Posterior vena cava (tissue), 2 donors: ENCODE measurements at regions not wholly inside any gene's neighbourhood (a gene's known extent, or its start where the extent isn't known, plus 50 kb on each side); places are given as distances from the start of the nearest gene placed in this dataset.

Source experiments
- DNase-seq: peaks from one replicate; pipeline ENCODE4 v3.0.0-alpha.2; 2020; ENCODE audit warnings: low spot score
- intact Hi-C, 2 donors: fragments of 100-400 bp; cut with DNase I; formaldehyde crosslinking; loops; one replicate each; pipeline versions ENCODE4 v1.14.1 to v1.14.2; 2022 to 2023
- donor health status: DM: yes; HTN: yes; CAD: no.
- donor health status: DM: yes; HTN: yes; CAD: no.

- no peak for DNase-seq
- intact Hi-C loops, result no loop called here
Measured at GRCh38 chr1:38269923-38270848, 223.6 kb upstream of the POU3F1 start.

- intact Hi-C loops, result no loop called here
- DNase-seq, result no peak
Measured at GRCh38 chr1:38268226-38268625, 221.6 kb upstream of the POU3F1 start.

GRCh38 chr1:38267037-38268036 lies 220.7 kb upstream of the POU3F1 start:
- intact Hi-C loops, result no loop called here
- no peak for DNase-seq

GRCh38 chr1:38266197-38266520 lies 219.6 kb upstream of the POU3F1 start:
- intact Hi-C loops, result no loop called here
- peak; percentile 23 for DNase-seq

- DNase-seq, result no peak
Measured at GRCh38 chr1:38265293-38266196, 219.0 kb upstream of the POU3F1 start.

GRCh38 chr1:38263438-38263837 lies 216.8 kb upstream of the POU3F1 start:
- peak; percentile 3 for DNase-seq
- intact Hi-C loops, result no loop called here

More at GRCh38 chr1:38265293-38266196, 219.0 kb upstream of the POU3F1 start:
- intact Hi-C loops, result no loop called here

- no peak for DNase-seq
Measured at GRCh38 chr1:38261574-38261973, 215.0 kb upstream of the POU3F1 start.

GRCh38 chr1:38258085-38258627 lies 211.6 kb upstream of the POU3F1 start:
- no peak for DNase-seq
- intact Hi-C loops, result no loop called here

More at GRCh38 chr1:38261574-38261973, 215.0 kb upstream of the POU3F1 start:
- intact Hi-C loops, result no loop called here

GRCh38 chr1:38257374-38257773 lies 210.8 kb upstream of the POU3F1 start:
- intact Hi-C loops, result no loop called here

GRCh38 chr1:38256072-38256471 lies 209.5 kb upstream of the POU3F1 start:
- no peak for DNase-seq
- intact Hi-C loops, result no loop called here

More at GRCh38 chr1:38257374-38257773, 210.8 kb upstream of the POU3F1 start:
- DNase-seq, result no peak

GRCh38 chr1:38253314-38253713 lies 206.7 kb upstream of the POU3F1 start:
- DNase-seq, result no peak
- intact Hi-C loops, result loop anchor here in 1 of 2 donors (5.0 kb wide), 1 partner anchor 749 kb away; no protein-coding TSS in a partner anchor

GRCh38 chr1:38250356-38250755 lies 203.8 kb upstream of the POU3F1 start:
- DNase-seq, result no peak
- intact Hi-C loops, result loop anchor here in 1 of 2 donors (5.0 kb wide), 1 partner anchor 752 kb away; no protein-coding TSS in a partner anchor

- DNase-seq, result no peak
- intact Hi-C loops, result no loop called here
Measured at GRCh38 chr1:38249001-38249400, 202.4 kb upstream of the POU3F1 start.

GRCh38 chr1:38246955-38247952 lies 200.7 kb upstream of the POU3F1 start:
- DNase-seq, result no peak
- intact Hi-C loops, result no loop called here

- intact Hi-C loops, result no loop called here
- DNase-seq, result no peak
Measured at GRCh38 chr1:38244218-38244845, 197.7 kb upstream of the POU3F1 start.

- intact Hi-C loops, result no loop called here
- no peak for DNase-seq
Measured at GRCh38 chr1:38243106-38243505, 196.5 kb upstream of the POU3F1 start.

- no peak for DNase-seq
- intact Hi-C loops, result no loop called here
Measured at GRCh38 chr1:38242506-38242905, 195.9 kb upstream of the POU3F1 start.
